CD14-positive monocyte (primary cell): ENCODE measurements at regions not wholly inside any gene's neighbourhood (a gene's known extent, or its start where the extent isn't known, plus 50 kb on each side); places are given as distances from the start of the nearest gene placed in this dataset.

Experiments
- DNase-seq, 3 donors: peaks; one replicate each; pipeline ENCODE4 v3.0.0-alpha.2; 2011 to 2022
- H2AFZ ChIP-seq: 2 replicates; pipeline ENCODE4 v1.6.0; 2012; ENCODE audit warnings: mild to moderate bottlenecking, low read depth, low read length, inconsistent platforms; ENCODE audit not compliant: insufficient read depth, poor library complexity, severe bottlenecking
- H3K27ac ChIP-seq, 2 donors: 1 replicate in 1 of 2; 2 replicates in 1 of 2; pipeline ENCODE4 v1.5.1; 2012 to 2013; ENCODE audit warnings: low read length in 2 of 2, control low read depth in 1 of 2, inconsistent platforms in 1 of 2, low read depth in 1 of 2, mild to moderate bottlenecking in 1 of 2
- H3K27me3 ChIP-seq, 2 donors: one replicate each; pipeline versions ENCODE4 v1.6.0 to v1.6.1; 2011 to 2013; ENCODE audit warnings: low read length in 2 of 2; ENCODE audit not compliant: control insufficient read depth in 2 of 2, insufficient read depth in 2 of 2
- H3K36me3 ChIP-seq, 2 donors: replicated peaks in 1 of 2; 1 replicate in 1 of 2; 2 replicates in 1 of 2; pipeline versions ENCODE4 v1.5.1 to v1.6.1; 2012 to 2013; ENCODE audit warnings: low read length in 2 of 2, control low read depth in 1 of 2, inconsistent platforms in 1 of 2, mild to moderate bottlenecking in 1 of 2; ENCODE audit not compliant: insufficient read depth in 2 of 2, control insufficient read depth in 1 of 2
- H3K4me1 ChIP-seq, 2 donors: 1 replicate in 1 of 2; 2 replicates in 1 of 2; pipeline versions ENCODE4 v1.5.1 to v1.6.1; 2012 to 2013; ENCODE audit warnings: low read length in 2 of 2, control low read depth in 1 of 2, inconsistent platforms in 1 of 2, mild to moderate bottlenecking in 1 of 2, moderate library complexity in 1 of 2; ENCODE audit not compliant: insufficient read depth in 2 of 2, control insufficient read depth in 1 of 2
- H3K4me2 ChIP-seq: replicated peaks from 2 replicates; pipeline ENCODE3; 2012; ENCODE audit warnings: low read length, moderate library complexity, mild to moderate bottlenecking; ENCODE audit not compliant: poor library complexity, severe bottlenecking; ENCODE audit errors: extremely low read depth
- H3K4me3 ChIP-seq, 3 experiments: fragments of 200-600 bp in 1 of 3; sonication (generic) in 1 of 3; replicated peaks in 1 of 3; 1 replicate in 2 of 3; 2 replicates in 1 of 3; pipeline ENCODE4 v1.5.1; 2011 to 2013; ENCODE audit warnings: low read length in 3 of 3, mild to moderate bottlenecking in 3 of 3, control low read depth in 2 of 3, low read depth in 2 of 3, inconsistent platforms in 1 of 3, moderate library complexity in 1 of 3
- H3K79me2 ChIP-seq: 2 replicates; pipeline ENCODE4 v1.6.0; 2012; ENCODE audit warnings: mild to moderate bottlenecking, control low read depth, inconsistent platforms, low read length, moderate library complexity; ENCODE audit not compliant: insufficient read depth
- H3K9ac ChIP-seq: 2 replicates; pipeline ENCODE4 v1.6.0; 2017; ENCODE audit warnings: low read length, mild to moderate bottlenecking; ENCODE audit not compliant: insufficient read depth, poor library complexity, severe bottlenecking
- H3K9me3 ChIP-seq, 2 donors: replicated peaks in 1 of 2; 1 replicate in 1 of 2; 2 replicates in 1 of 2; pipeline versions ENCODE4 v1.5.1 to v1.6.1; 2012 to 2013; ENCODE audit warnings: low read length in 2 of 2, control low read depth in 1 of 2; ENCODE audit not compliant: control insufficient read depth in 1 of 2, insufficient read depth in 1 of 2
- H4K20me1 ChIP-seq: 2 replicates; pipeline ENCODE4 v1.6.0; 2012; ENCODE audit warnings: mild to moderate bottlenecking, low read length, control low read depth, moderate library complexity; ENCODE audit not compliant: insufficient read depth
- H3K27ac Mint-ChIP-seq, 7 donors: one replicate each; pipeline ENCODE4 v1.8.0; 2020; ENCODE audit warnings: mild to moderate bottlenecking in 7 of 7, mixed read lengths in 7 of 7, moderate library complexity in 6 of 7, inconsistent platforms in 2 of 7
- H3K27me3 Mint-ChIP-seq, 3 donors: one replicate each; pipeline ENCODE4 v1.8.0; 2021 to 2022; ENCODE audit warnings: low read depth in 3 of 3, mild to moderate bottlenecking in 3 of 3, mixed read lengths in 3 of 3, moderate library complexity in 3 of 3, inconsistent platforms in 1 of 3
- H3K36me3 Mint-ChIP-seq, 2 donors: one replicate each; pipeline ENCODE4 v1.8.0; 2020; ENCODE audit warnings: mixed read lengths in 2 of 2, inconsistent platforms in 1 of 2, mild to moderate bottlenecking in 1 of 2
- H3K4me1 Mint-ChIP-seq: one replicate; pipeline ENCODE4 v1.8.0; 2020; ENCODE audit warnings: mild to moderate bottlenecking, mixed read lengths
- H3K4me3 Mint-ChIP-seq, 2 donors: one replicate each; pipeline ENCODE4 v1.8.0; 2020; ENCODE audit warnings: mild to moderate bottlenecking in 2 of 2, mixed read lengths in 2 of 2, moderate library complexity in 1 of 2
- H3K9me3 Mint-ChIP-seq, 7 donors: one replicate each; pipeline ENCODE4 v1.8.0; 2020 to 2022; ENCODE audit warnings: mixed read lengths in 7 of 7, mild to moderate bottlenecking in 6 of 7, moderate library complexity in 6 of 7, inconsistent platforms in 2 of 7
- WGBS: methylation state at CpG from one replicate; pipeline ENCODE4 v1.1.5; 2013; ENCODE audit warnings: missing lambda C conversion rate; ENCODE audit not compliant: insufficient coverage; 5-methylcytosine and 5-hydroxymethylcytosine counted together
- intact Hi-C, 2 donors: fragments of 100-400 bp; cut with micrococcal nuclease; formaldehyde crosslinking; loops; one replicate each; pipeline versions ENCODE4 v1.15.0 to v1.15.1; 2023
- TF ChIP-seq, protein P1 (sequence below): fragments of 200-600 bp; IDR thresholded peaks from one replicate; pipeline ENCODE4 v1.8.0; 2022; ENCODE audit warnings: antibody characterized with exemption, mild to moderate bottlenecking

DNA sequence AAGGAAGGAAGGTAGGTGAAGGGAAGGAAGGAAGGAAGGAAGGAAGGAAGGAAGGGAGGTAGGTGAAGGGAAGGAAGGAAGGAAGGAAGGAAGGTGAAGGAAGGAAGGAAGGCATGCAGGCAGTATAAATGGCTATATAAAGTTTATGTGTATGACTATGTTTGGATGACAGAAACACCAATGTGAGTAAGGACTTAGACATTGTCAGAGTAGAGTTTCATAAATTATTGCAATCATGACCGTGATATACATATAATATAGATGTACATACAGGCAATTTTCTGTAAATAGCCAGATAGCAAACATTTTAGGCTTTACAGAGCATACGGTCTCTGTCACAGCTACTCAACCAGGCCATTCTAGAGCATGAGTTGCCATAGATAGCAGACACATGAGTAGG lies 133.8 kb upstream of the AKR1E2 start:
- Mint-ChIP-seq H3K9me3 (no peaks in the 10 kb centered on the region), H3K4me1 (peaks cover 8% of the 10 kb centered on the region), H3K4me3 (no peak overlapping the region), H3K36me3 (no peaks in the 10 kb centered on the region), H3K27ac (no peak overlapping the region), H3K27me3 (peaks cover 0 to 2% (median 0%) of the 10 kb centered on the region in 3 donors)
- no peak overlapping the region for H3K9ac ChIP-seq
- no peaks in the 10 kb centered on the region for H3K79me2 ChIP-seq
- H3K27ac ChIP-seq: no peak overlapping the region
- H3K36me3 ChIP-seq: no peaks in the 10 kb centered on the region
- H3K4me2 ChIP-seq: no peak overlapping the region
- no peaks in the 10 kb centered on the region for H3K9me3 ChIP-seq
- H4K20me1 ChIP-seq: no peaks in the 10 kb centered on the region
- H3K4me1 ChIP-seq: no peaks in the 10 kb centered on the region
- no peak for DNase-seq
- TF ChIP-seq, protein P1, sequence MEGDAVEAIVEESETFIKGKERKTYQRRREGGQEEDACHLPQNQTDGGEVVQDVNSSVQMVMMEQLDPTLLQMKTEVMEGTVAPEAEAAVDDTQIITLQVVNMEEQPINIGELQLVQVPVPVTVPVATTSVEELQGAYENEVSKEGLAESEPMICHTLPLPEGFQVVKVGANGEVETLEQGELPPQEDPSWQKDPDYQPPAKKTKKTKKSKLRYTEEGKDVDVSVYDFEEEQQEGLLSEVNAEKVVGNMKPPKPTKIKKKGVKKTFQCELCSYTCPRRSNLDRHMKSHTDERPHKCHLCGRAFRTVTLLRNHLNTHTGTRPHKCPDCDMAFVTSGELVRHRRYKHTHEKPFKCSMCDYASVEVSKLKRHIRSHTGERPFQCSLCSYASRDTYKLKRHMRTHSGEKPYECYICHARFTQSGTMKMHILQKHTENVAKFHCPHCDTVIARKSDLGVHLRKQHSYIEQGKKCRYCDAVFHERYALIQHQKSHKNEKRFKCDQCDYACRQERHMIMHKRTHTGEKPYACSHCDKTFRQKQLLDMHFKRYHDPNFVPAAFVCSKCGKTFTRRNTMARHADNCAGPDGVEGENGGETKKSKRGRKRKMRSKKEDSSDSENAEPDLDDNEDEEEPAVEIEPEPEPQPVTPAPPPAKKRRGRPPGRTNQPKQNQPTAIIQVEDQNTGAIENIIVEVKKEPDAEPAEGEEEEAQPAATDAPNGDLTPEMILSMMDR: no peak
- WGBS: no CpG with 5 or more reads among the region's 2 CpGs
- H3K4me3 ChIP-seq: no peak overlapping the region
- intact Hi-C loops: no loop called here
- H2AFZ ChIP-seq: no peak overlapping the region
- no peaks in the 10 kb centered on the region for H3K27me3 ChIP-seq

DNA sequence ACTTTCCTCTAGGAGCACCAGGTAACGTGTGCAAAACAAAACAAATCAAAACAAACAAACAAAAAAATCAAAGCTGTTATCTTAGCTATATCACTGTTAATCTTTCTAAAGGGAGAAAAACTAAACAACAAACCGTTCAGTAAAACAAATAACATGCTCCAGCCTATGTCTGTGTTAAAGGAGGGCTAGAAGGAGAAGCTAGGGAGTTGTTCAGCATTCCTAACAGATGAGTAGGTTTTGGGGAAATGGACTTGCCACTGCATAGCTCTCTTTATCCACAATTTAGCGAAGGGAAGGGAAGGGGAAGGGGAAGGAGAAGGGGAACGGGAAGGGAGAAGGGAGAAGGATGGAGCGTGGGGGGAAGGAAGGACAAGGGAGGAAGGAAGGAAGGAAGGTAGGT lies 134.2 kb upstream of the AKR1E2 start:
- H3K36me3 Mint-ChIP-seq: no peaks in the 10 kb centered on the region
- TF ChIP-seq, protein P1: no peak
- Histone ChIP-seq H3K27ac (no peak overlapping the region), H2AFZ (no peak overlapping the region), H3K27me3 (no peaks in the 10 kb centered on the region), H3K79me2 (no peaks in the 10 kb centered on the region), H3K36me3 (no peaks in the 10 kb centered on the region), H3K4me2 (no peak overlapping the region), H3K4me1 (no peaks in the 10 kb centered on the region), H4K20me1 (no peaks in the 10 kb centered on the region), H3K9me3 (no peaks in the 10 kb centered on the region), H3K9ac (no peak overlapping the region), H3K4me3 (no peak overlapping the region)
- peaks cover 0 to 2% (median 0%) of the 10 kb centered on the region in 3 donors for H3K27me3 Mint-ChIP-seq
- H3K4me1 Mint-ChIP-seq: peaks cover 8% of the 10 kb centered on the region
- intact Hi-C loops: no loop called here
- H3K9me3 Mint-ChIP-seq: no peaks in the 10 kb centered on the region
- DNase-seq: no peak
- H3K4me3 Mint-ChIP-seq: no peak overlapping the region
- WGBS: no CpG with 5 or more reads among the region's 5 CpGs
- H3K27ac Mint-ChIP-seq: no peak overlapping the region
